HCT116 (cell line): ENCODE measurements at regions not wholly inside any gene's neighbourhood (a gene's known extent, or its start where the extent isn't known, plus 50 kb on each side); places are given as distances from the start of the nearest gene placed in this dataset.

Source experiments
- ATAC-seq: fragments of 200-7000 bp; cut with Tn5 transposase; 2 replicates; pipeline ENCODE4 v1.9.1; 2020; ENCODE audit warnings: mild to moderate bottlenecking, moderate library complexity
- BruUV-seq: library from RNA; stranded (reverse); fragments of 400-500 nt; replicated peaks from 2 replicates; lab custom pipeline; 2021; lab: Mats Ljungman, UMichigan
- CTCF ChIA-PET: fragments of 300-600 bp; sonication (Branson Sonifier 250); formaldehyde crosslinking; loops from one replicate; lab custom pipeline; 2021; ENCODE audit warnings: antibody characterized with exemption; lab: Charles Lee
- POLR2A ChIA-PET: fragments of 300-600, 350-600 bp; sonication (Branson Sonifier 250); formaldehyde crosslinking; loops from one replicate; lab custom pipeline; 2021; ENCODE audit warnings: antibody characterized with exemption; lab: Charles Lee
- RAD21 ChIA-PET, 2 experiments: fragments of 300-600 bp; sonication (Branson Sonifier 250); formaldehyde crosslinking; loops; one replicate each; lab custom pipeline; 2023; ENCODE audit warnings: low total read pairs in 2 of 2; ENCODE audit not compliant: uncharacterized antibody in 2 of 2, unreplicated experiment in 2 of 2, low non-redundant PET in 1 of 2; lab: Charles Lee
- DNase-seq: peaks from one replicate; pipeline ENCODE4 v3.0.0-alpha.2; 2010; ENCODE audit warnings: low read depth, low spot score
- H2AFZ ChIP-seq: fragments of 200-600 bp; shearing (Covaris generic), sonication (generic); 2 replicates; pipeline ENCODE4 v1.6.1; 2017; ENCODE audit warnings: low read depth, mixed run types, mixed read lengths, antibody characterized with exemption, low read length; ENCODE audit not compliant: poor library complexity, severe bottlenecking
- H3K27ac ChIP-seq: 2 replicates; pipeline ENCODE4 v1.5.1; 2012; ENCODE audit warnings: low read depth, low read length
- H3K27me3 ChIP-seq: fragments of 200-600 bp; sonication (generic); 2 replicates; pipeline ENCODE4 v1.6.1; 2016; ENCODE audit warnings: mixed run types, low read length, mixed read lengths; ENCODE audit not compliant: insufficient read depth
- H3K36me3 ChIP-seq, 2 experiments: fragments of 200-500 bp in 1 of 2; fragments of 200-600 bp in 1 of 2; sonication (Bioruptor generic) in 1 of 2; sonication (generic) in 1 of 2; 2 replicates each; pipeline versions ENCODE4 v1.5.1 to v1.6.1; 2014 to 2016; ENCODE audit warnings: low read length in 2 of 2, inconsistent platforms in 1 of 2, mixed read lengths in 1 of 2, mixed run types in 1 of 2; ENCODE audit not compliant: insufficient read depth in 2 of 2, control insufficient read depth in 1 of 2
- H3K4me1 ChIP-seq, 2 experiments: fragments of 200-600 bp in 1 of 2; sonication (generic) in 1 of 2; 2 replicates each; pipeline versions ENCODE4 v1.5.1 to v1.6.1; 2012 to 2017; ENCODE audit warnings: low read length in 2 of 2, inconsistent platforms in 1 of 2, mild to moderate bottlenecking in 1 of 2, mixed read lengths in 1 of 2, mixed run types in 1 of 2, moderate library complexity in 1 of 2; ENCODE audit not compliant: insufficient read depth in 2 of 2, control insufficient read depth in 1 of 2
- H3K4me2 ChIP-seq: fragments of 200-600 bp; sonication (generic); 2 replicates; pipeline ENCODE4 v1.6.1; 2017; ENCODE audit warnings: mixed run types, low read length, mixed read lengths
- H3K4me3 ChIP-seq, 2 experiments: fragments of 200-600 bp in 1 of 2; sonication (generic) in 1 of 2; replicated peaks in 1 of 2; 2 replicates each; pipeline ENCODE4 v1.5.1; 2011 to 2016; ENCODE audit warnings: low read length in 2 of 2, control low read depth in 1 of 2, low read depth in 1 of 2, mild to moderate bottlenecking in 1 of 2, mixed read lengths in 1 of 2, mixed run types in 1 of 2
- H3K79me2 ChIP-seq: fragments of 200-600 bp; sonication (generic); 2 replicates; pipeline ENCODE4 v1.6.1; 2017; ENCODE audit warnings: mild to moderate bottlenecking, mixed run types, low read length, moderate library complexity, mixed read lengths; ENCODE audit not compliant: insufficient read depth
- H3K9ac ChIP-seq: fragments of 200-600 bp; sonication (generic); 2 replicates; pipeline ENCODE4 v1.6.1; 2016; ENCODE audit warnings: low read length, mixed read lengths
- H3K9me2 ChIP-seq: fragments of 200-600 bp; sonication (generic), shearing (Covaris generic); 2 replicates; pipeline ENCODE4 v1.6.1; 2017; ENCODE audit warnings: mixed run types, mild to moderate bottlenecking, moderate library complexity; ENCODE audit not compliant: insufficient read depth
- H3K9me3 ChIP-seq, 2 experiments: fragments of 200-500 bp in 1 of 2; fragments of 200-600 bp in 1 of 2; sonication (Bioruptor generic) in 1 of 2; sonication (generic) in 1 of 2; 2 replicates each; pipeline ENCODE4 v1.6.1; 2014 to 2017; ENCODE audit warnings: low read length in 2 of 2, mixed read lengths in 2 of 2, inconsistent platforms in 1 of 2, low read depth in 1 of 2, mild to moderate bottlenecking in 1 of 2, mixed run types in 1 of 2, moderate library complexity in 1 of 2; ENCODE audit not compliant: control insufficient read depth in 1 of 2, insufficient read depth in 1 of 2
- H4K20me1 ChIP-seq: fragments of 200-600 bp; sonication (generic), shearing (Covaris generic); 2 replicates; pipeline ENCODE4 v1.6.1; 2017; ENCODE audit warnings: mixed run types, mild to moderate bottlenecking, moderate library complexity; ENCODE audit not compliant: insufficient read depth
- CEBPB ChIP-seq: IDR thresholded peaks from 2 replicates; pipeline ENCODE4 v1.6.1; 2012; ENCODE audit warnings: low read depth
- JUND ChIP-seq: IDR thresholded peaks from 2 replicates; pipeline ENCODE4 v1.6.1; 2012
- MAX ChIP-seq: IDR thresholded peaks from 2 replicates; pipeline ENCODE4 v1.6.1; 2012
- POLR2A ChIP-seq: IDR thresholded peaks from 2 replicates; pipeline ENCODE4 v1.7.0; 2011; ENCODE audit warnings: borderline replicate concordance; ENCODE audit not compliant: insufficient read depth, insufficient read length; ENCODE audit errors: extremely low read depth
- POLR2AphosphoS5 ChIP-seq: IDR thresholded peaks from 2 replicates; pipeline ENCODE4 v1.6.1; 2011; ENCODE audit warnings: mild to moderate bottlenecking, low read depth, low read length, moderate library complexity
- SRF ChIP-seq: IDR thresholded peaks from 2 replicates; pipeline ENCODE4 v1.6.1; 2012; ENCODE audit warnings: low read depth
- TCF7L2 ChIP-seq: IDR thresholded peaks from 2 replicates; pipeline ENCODE4 v1.7.0; 2011; ENCODE audit warnings: borderline replicate concordance, inconsistent platforms; ENCODE audit not compliant: insufficient read depth, insufficient read length; ENCODE audit errors: extremely low read depth
- intact Hi-C: fragments of 100-400 bp; cut with micrococcal nuclease; formaldehyde crosslinking; loops from 2 replicates; pipeline ENCODE4 v1.10.0; 2022
- TF ChIP-seq, protein P1 (sequence below): IDR thresholded peaks from 2 replicates; pipeline ENCODE4 v1.6.1; 2012; ENCODE audit warnings: low read depth
- TF ChIP-seq, protein P2 (sequence below): IDR thresholded peaks from 2 replicates; pipeline ENCODE4 v1.6.1; 2011; ENCODE audit warnings: mild to moderate bottlenecking, low read length, moderate library complexity; ENCODE audit not compliant: insufficient replicate concordance; ENCODE audit errors: extremely low read depth

DNA sequence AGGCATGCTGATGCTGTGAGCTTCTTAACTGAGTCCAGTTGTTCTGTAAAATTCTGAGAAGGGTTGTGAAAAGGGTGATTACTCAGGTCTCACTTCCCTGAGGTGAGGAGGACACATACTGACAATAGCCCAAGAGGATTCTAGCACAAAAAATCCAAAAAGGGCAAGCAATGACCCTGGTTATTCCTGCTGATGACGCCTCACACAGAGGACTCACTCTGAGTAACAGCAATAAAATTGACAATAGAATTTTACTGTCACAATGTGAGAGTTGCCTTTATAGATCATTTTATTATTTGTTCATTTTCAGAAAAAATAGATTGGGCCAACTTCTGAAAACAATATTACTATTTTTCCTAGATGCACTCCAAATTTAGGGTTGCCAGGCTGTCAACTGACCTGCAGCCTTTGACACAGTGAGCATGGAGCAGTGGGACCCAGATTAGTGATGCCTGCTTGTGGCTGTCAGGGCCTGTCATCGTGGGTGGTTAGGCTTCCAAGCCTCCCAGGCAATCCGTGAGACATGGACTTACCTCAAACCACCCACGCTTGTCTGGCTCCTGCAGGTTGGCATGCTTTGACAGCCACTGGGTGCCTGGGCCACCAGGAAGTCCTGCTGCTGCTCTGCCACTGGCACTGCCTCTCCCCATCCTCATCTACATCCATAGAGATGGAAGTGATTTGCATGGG, 396.0 kb upstream of the THBS1 start:
- Histone ChIP-seq H3K27ac (no peak overlapping the region), H3K9me3 (no peaks in the 10 kb centered on the region), H2AFZ (no peak overlapping the region), H3K36me3 (no peaks in the 10 kb centered on the region), H3K9ac (no peak overlapping the region), H3K9me2 (no peaks in the 10 kb centered on the region), H3K4me1 (peaks cover 5 to 12% of the 10 kb centered on the region in 2 experiments; a peak in 3 of 4 replicates), H3K79me2 (no peaks in the 10 kb centered on the region), H3K4me3 (no peak overlapping the region), H4K20me1 (no peaks in the 10 kb centered on the region), H3K27me3 (no peaks in the 10 kb centered on the region), H3K4me2 (no peak overlapping the region)
- DNase-seq = no peak
- ChIA-PET POLR2A (no interaction called here), RAD21 (no interaction called here), CTCF (no interaction called here)
- BruUV-seq = no TSS peak
- no peak for TF ChIP-seq SRF
- no peak for TF ChIP-seq POLR2A
- no peak for TF ChIP-seq POLR2AphosphoS5
- TF ChIP-seq TCF7L2 = no peak
- no peak for TF ChIP-seq JUND
- TF ChIP-seq, protein P1, sequence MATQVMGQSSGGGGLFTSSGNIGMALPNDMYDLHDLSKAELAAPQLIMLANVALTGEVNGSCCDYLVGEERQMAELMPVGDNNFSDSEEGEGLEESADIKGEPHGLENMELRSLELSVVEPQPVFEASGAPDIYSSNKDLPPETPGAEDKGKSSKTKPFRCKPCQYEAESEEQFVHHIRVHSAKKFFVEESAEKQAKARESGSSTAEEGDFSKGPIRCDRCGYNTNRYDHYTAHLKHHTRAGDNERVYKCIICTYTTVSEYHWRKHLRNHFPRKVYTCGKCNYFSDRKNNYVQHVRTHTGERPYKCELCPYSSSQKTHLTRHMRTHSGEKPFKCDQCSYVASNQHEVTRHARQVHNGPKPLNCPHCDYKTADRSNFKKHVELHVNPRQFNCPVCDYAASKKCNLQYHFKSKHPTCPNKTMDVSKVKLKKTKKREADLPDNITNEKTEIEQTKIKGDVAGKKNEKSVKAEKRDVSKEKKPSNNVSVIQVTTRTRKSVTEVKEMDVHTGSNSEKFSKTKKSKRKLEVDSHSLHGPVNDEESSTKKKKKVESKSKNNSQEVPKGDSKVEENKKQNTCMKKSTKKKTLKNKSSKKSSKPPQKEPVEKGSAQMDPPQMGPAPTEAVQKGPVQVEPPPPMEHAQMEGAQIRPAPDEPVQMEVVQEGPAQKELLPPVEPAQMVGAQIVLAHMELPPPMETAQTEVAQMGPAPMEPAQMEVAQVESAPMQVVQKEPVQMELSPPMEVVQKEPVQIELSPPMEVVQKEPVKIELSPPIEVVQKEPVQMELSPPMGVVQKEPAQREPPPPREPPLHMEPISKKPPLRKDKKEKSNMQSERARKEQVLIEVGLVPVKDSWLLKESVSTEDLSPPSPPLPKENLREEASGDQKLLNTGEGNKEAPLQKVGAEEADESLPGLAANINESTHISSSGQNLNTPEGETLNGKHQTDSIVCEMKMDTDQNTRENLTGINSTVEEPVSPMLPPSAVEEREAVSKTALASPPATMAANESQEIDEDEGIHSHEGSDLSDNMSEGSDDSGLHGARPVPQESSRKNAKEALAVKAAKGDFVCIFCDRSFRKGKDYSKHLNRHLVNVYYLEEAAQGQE = no peak
- TF ChIP-seq MAX = no peak
- TF ChIP-seq, protein P2, sequence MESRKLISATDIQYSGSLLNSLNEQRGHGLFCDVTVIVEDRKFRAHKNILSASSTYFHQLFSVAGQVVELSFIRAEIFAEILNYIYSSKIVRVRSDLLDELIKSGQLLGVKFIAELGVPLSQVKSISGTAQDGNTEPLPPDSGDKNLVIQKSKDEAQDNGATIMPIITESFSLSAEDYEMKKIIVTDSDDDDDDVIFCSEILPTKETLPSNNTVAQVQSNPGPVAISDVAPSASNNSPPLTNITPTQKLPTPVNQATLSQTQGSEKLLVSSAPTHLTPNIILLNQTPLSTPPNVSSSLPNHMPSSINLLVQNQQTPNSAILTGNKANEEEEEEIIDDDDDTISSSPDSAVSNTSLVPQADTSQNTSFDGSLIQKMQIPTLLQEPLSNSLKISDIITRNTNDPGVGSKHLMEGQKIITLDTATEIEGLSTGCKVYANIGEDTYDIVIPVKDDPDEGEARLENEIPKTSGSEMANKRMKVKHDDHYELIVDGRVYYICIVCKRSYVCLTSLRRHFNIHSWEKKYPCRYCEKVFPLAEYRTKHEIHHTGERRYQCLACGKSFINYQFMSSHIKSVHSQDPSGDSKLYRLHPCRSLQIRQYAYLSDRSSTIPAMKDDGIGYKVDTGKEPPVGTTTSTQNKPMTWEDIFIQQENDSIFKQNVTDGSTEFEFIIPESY = no peak
- no peak for TF ChIP-seq CEBPB
- ATAC-seq = no peak
- intact Hi-C loops = no loop called here
